ENCODE measurements at regions not wholly inside any gene's neighbourhood (a gene's known extent, or its start where the extent isn't known, plus 50 kb on each side); places are given as distances from the start of the nearest gene placed in this dataset.

DNA sequence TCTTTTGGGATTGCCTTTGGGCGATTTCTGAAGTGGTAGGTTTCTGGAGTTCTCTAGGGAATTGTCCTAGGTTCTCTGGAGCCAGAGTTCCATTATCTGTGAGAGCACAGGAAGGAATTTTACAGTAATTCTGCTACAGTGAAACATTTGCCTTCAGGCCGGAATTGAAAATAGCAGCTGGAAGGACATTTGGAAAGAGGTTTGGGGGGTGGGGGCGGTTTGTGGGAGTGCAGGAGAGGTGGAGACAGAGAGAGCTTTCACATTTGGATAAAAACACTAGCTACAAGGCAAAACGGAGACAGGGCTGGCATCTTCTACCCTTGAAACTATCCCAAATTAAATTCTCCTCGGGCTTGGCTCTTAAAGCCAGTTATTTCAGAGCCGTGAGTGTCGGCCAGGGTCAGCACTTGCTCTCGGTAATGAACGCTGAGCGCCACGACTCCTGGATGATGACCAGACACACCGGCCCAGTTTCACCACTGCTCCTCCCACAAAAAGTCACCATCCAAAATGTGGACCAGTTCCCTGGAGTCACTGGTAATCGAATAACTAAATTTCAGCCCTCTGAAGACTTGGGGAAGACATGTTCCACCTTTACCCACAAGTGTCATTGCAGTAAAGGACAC lies 67.7 kb upstream of the TANC2 start (continued):
- TF ChIP-seq, protein P1, sequence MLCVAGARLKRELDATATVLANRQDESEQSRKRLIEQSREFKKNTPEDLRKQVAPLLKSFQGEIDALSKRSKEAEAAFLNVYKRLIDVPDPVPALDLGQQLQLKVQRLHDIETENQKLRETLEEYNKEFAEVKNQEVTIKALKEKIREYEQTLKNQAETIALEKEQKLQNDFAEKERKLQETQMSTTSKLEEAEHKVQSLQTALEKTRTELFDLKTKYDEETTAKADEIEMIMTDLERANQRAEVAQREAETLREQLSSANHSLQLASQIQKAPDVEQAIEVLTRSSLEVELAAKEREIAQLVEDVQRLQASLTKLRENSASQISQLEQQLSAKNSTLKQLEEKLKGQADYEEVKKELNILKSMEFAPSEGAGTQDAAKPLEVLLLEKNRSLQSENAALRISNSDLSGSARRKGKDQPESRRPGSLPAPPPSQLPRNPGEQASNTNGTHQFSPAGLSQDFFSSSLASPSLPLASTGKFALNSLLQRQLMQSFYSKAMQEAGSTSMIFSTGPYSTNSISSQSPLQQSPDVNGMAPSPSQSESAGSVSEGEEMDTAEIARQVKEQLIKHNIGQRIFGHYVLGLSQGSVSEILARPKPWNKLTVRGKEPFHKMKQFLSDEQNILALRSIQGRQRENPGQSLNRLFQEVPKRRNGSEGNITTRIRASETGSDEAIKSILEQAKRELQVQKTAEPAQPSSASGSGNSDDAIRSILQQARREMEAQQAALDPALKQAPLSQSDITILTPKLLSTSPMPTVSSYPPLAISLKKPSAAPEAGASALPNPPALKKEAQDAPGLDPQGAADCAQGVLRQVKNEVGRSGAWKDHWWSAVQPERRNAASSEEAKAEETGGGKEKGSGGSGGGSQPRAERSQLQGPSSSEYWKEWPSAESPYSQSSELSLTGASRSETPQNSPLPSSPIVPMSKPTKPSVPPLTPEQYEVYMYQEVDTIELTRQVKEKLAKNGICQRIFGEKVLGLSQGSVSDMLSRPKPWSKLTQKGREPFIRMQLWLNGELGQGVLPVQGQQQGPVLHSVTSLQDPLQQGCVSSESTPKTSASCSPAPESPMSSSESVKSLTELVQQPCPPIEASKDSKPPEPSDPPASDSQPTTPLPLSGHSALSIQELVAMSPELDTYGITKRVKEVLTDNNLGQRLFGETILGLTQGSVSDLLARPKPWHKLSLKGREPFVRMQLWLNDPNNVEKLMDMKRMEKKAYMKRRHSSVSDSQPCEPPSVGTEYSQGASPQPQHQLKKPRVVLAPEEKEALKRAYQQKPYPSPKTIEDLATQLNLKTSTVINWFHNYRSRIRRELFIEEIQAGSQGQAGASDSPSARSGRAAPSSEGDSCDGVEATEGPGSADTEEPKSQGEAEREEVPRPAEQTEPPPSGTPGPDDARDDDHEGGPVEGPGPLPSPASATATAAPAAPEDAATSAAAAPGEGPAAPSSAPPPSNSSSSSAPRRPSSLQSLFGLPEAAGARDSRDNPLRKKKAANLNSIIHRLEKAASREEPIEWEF (CRISPR knock-in tag; IDR thresholded peaks at IDR 0.05) = no peak
- no peak for TF ChIP-seq CAMTA2 (CRISPR knock-in tag; conservative IDR thresholded peaks at IDR 0.05)

DNA sequence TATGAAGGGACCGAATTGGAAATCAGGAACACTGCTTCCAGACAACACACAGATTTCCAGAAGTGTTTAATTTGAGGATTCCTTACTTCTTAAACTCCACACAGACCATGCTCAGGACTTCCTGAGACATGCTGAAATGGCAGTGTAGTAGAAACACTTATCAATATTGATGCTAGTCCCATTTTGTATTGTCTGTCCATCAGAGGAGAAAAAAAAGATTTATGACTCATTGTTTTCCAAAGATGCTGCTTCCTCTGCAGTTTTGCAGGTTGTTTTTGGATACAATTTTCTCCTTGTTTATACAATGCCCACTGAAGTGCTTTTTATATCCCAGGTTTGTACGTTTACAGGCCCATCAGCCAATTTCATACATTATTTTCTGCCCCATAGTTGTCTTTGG lies 68.3 kb upstream of the TANC2 start:
- H4K20me1 ChIP-seq (replicated peaks; ENCODE audit: control insufficient read depth, insufficient read depth, low read length) = no peaks in the 10 kb centered on the region
- BruUV-seq (replicated peaks) = no TSS peak
- no peaks in the 10 kb centered on the region for H3K4me1 ChIP-seq (replicated peaks in 1 of 2; ENCODE audit: control insufficient read depth in 2 of 2, insufficient read depth in 2 of 2, low read length in 2 of 2)
- in situ Hi-C loops (cut with MboI) (no loop called here), intact Hi-C loops (cut with micrococcal nuclease) (no loop called here)
- no peaks in the 10 kb centered on the region for H3K9me3 ChIP-seq (replicated peaks; ENCODE audit: control insufficient read depth, insufficient read depth, low read depth, low read length)
- no peaks in the 10 kb centered on the region for H3K36me3 ChIP-seq (ENCODE audit: control insufficient read depth, insufficient read depth, low read length)
- ATAC-seq (no peak), FAIRE-seq (no peak), DNase-seq (ENCODE audit: extremely low read depth in 1 of 4, low spot score in 3 of 4) (no peak)
- peaks cover 17 to 54% of the 10 kb centered on the region in 2 experiments for H3K27me3 ChIP-seq (ENCODE audit: control insufficient read depth in 2 of 2, insufficient read depth in 2 of 2, low read length in 2 of 2)
- H3K27ac ChIP-seq (ENCODE audit: extremely low read depth, low read depth, low read length) = no peak overlapping the region
- ChIA-PET CTCF (ENCODE audit: low intra/inter-chr PET ratio) (no interaction called here), POLR2A (no interaction called here)
- 2% methylated on average over 2 of the region's 2 CpGs for WGBS (ENCODE audit: insufficient coverage, low coverage, missing lambda C conversion rate)
- no peaks in the 10 kb centered on the region for H3K79me2 ChIP-seq (ENCODE audit: control insufficient read depth, insufficient read depth, low read length)
- no peaks in the 10 kb centered on the region for H3K9me1 ChIP-seq (ENCODE audit: control insufficient read depth, insufficient read depth, low read length)
- H3K9ac ChIP-seq (ENCODE audit: insufficient read depth in 1 of 2, low read depth in 2 of 2, low read length in 2 of 2) = no peak overlapping the region
- H2AFZ ChIP-seq (ENCODE audit: low read depth, low read length) = no peak overlapping the region
- no peak overlapping the region for H3K4me2 ChIP-seq (ENCODE audit: insufficient read depth, low read length)
- H3K4me3 ChIP-seq = no peak overlapping the region
- TF ChIP-seq TFAM (CRISPR knock-in tag; conservative IDR thresholded peaks at IDR 0.05) (no peak), SPI1 (IDR thresholded peaks at IDR 0.05; ENCODE audit: borderline replicate concordance, low read depth, low read length) (no peak), ZNF316 (IDR thresholded peaks at IDR 0.05) (no peak), MAFG (tag; conservative IDR thresholded peaks at IDR 0.05) (no peak), HDAC8 (tag; IDR thresholded peaks at IDR 0.05) (no peak), CCNT2 (IDR thresholded peaks at IDR 0.05; ENCODE audit: borderline replicate concordance, extremely low read depth, insufficient read length, low read depth, low read length) (no peak), ZNF239 (CRISPR knock-in tag; IDR thresholded peaks at IDR 0.05) (no peak), STAT5B (CRISPR knock-in tag; IDR thresholded peaks at IDR 0.05) (no peak)
- TF ChIP-seq, protein P2, sequence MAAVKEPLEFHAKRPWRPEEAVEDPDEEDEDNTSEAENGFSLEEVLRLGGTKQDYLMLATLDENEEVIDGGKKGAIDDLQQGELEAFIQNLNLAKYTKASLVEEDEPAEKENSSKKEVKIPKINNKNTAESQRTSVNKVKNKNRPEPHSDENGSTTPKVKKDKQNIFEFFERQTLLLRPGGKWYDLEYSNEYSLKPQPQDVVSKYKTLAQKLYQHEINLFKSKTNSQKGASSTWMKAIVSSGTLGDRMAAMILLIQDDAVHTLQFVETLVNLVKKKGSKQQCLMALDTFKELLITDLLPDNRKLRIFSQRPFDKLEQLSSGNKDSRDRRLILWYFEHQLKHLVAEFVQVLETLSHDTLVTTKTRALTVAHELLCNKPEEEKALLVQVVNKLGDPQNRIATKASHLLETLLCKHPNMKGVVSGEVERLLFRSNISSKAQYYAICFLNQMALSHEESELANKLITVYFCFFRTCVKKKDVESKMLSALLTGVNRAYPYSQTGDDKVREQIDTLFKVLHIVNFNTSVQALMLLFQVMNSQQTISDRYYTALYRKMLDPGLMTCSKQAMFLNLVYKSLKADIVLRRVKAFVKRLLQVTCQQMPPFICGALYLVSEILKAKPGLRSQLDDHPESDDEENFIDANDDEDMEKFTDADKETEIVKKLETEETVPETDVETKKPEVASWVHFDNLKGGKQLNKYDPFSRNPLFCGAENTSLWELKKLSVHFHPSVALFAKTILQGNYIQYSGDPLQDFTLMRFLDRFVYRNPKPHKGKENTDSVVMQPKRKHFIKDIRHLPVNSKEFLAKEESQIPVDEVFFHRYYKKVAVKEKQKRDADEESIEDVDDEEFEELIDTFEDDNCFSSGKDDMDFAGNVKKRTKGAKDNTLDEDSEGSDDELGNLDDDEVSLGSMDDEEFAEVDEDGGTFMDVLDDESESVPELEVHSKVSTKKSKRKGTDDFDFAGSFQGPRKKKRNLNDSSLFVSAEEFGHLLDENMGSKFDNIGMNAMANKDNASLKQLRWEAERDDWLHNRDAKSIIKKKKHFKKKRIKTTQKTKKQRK (IDR thresholded peaks at IDR 0.05; ENCODE audit: borderline replicate concordance, low read depth, low read length) = no peak
- TF ChIP-seq, protein P3, sequence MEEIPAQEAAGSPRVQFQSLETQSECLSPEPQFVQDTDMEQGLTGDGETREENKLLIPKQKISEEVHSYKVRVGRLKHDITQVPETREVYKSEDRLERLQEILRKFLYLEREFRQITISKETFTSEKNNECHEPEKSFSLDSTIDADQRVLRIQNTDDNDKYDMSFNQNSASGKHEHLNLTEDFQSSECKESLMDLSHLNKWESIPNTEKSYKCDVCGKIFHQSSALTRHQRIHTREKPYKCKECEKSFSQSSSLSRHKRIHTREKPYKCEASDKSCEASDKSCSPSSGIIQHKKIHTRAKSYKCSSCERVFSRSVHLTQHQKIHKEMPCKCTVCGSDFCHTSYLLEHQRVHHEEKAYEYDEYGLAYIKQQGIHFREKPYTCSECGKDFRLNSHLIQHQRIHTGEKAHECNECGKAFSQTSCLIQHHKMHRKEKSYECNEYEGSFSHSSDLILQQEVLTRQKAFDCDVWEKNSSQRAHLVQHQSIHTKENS (CRISPR knock-in tag; IDR thresholded peaks at IDR 0.05) = no peak
